GM23248 (cell line): ENCODE measurements at regions not wholly inside any gene's neighbourhood (a gene's known extent, or its start where the extent isn't known, plus 50 kb on each side); places are given as distances from the start of the nearest gene placed in this dataset.

Source experiments
- DNase-seq: peaks from one replicate; pipeline ENCODE4 v3.0.0-alpha.2; 2015
- H2AFZ ChIP-seq: fragments of 200-600 bp; sonication (generic); 2 replicates; pipeline ENCODE4 v1.6.1; 2016; ENCODE audit warnings: antibody characterized with exemption
- H3F3A ChIP-seq: fragments of 200-600 bp; sonication (generic); 2 replicates; pipeline ENCODE4 v1.6.1; 2016; ENCODE audit warnings: mild to moderate bottlenecking, antibody characterized with exemption, mixed run types; ENCODE audit not compliant: insufficient read depth
- H3K27ac ChIP-seq: fragments of 200-600 bp; sonication (generic); 2 replicates; pipeline ENCODE4 v1.5.1; 2016; ENCODE audit warnings: mild to moderate bottlenecking
- H3K27me3 ChIP-seq: fragments of 200-600 bp; sonication (generic); replicated peaks from 2 replicates; pipeline ENCODE4 v1.6.1; 2016; ENCODE audit warnings: mild to moderate bottlenecking; ENCODE audit not compliant: insufficient read depth
- H3K36me3 ChIP-seq: fragments of 200-600 bp; sonication (generic); 2 replicates; pipeline ENCODE4 v1.6.1; 2016; ENCODE audit warnings: low read depth, mild to moderate bottlenecking
- H3K4me1 ChIP-seq: fragments of 200-600 bp; sonication (generic); 2 replicates; pipeline ENCODE4 v1.6.1; 2016; ENCODE audit warnings: mild to moderate bottlenecking; ENCODE audit not compliant: insufficient read depth
- H3K4me2 ChIP-seq: fragments of 200-600 bp; sonication (generic); one replicate; pipeline ENCODE4 v1.6.1; 2016; ENCODE audit warnings: mild to moderate bottlenecking; ENCODE audit not compliant: unreplicated experiment
- H3K4me3 ChIP-seq: fragments of 200-600 bp; sonication (generic); 2 replicates; pipeline ENCODE4 v1.5.1; 2016; ENCODE audit warnings: mild to moderate bottlenecking
- H3K79me2 ChIP-seq: fragments of 200-600 bp; sonication (generic); 2 replicates; pipeline ENCODE4 v1.6.1; 2016; ENCODE audit warnings: mild to moderate bottlenecking; ENCODE audit not compliant: insufficient read depth
- H3K9ac ChIP-seq: fragments of 200-600 bp; sonication (generic); 2 replicates; pipeline ENCODE4 v1.6.1; 2016; ENCODE audit warnings: mild to moderate bottlenecking
- H3K9me2 ChIP-seq: fragments of 200-600 bp; sonication (generic); 2 replicates; pipeline ENCODE4 v1.6.1; 2016; ENCODE audit warnings: mixed run types, mild to moderate bottlenecking, moderate library complexity; ENCODE audit not compliant: insufficient read depth
- H3K9me3 ChIP-seq: fragments of 200-600 bp; sonication (generic); one replicate; pipeline ENCODE4 v1.6.1; 2017; ENCODE audit warnings: low read depth
- H4K20me1 ChIP-seq: fragments of 200-600 bp; sonication (generic); 2 replicates; pipeline ENCODE4 v1.6.0; 2016; ENCODE audit not compliant: insufficient read depth
- EZH2 ChIP-seq: fragments of 200-600 bp; sonication (generic); IDR thresholded peaks from 2 replicates; pipeline ENCODE4 v1.6.1; 2018; ENCODE audit warnings: antibody characterized with exemption, mild to moderate bottlenecking; ENCODE audit not compliant: insufficient read depth, poor library complexity, severe bottlenecking
- EZH2phosphoT487 ChIP-seq: fragments of 200-600 bp; sonication (generic); IDR thresholded peaks from 2 replicates; pipeline ENCODE4 v1.6.1; 2018; ENCODE audit warnings: antibody characterized with exemption, moderate library complexity, mild to moderate bottlenecking, low read depth; ENCODE audit not compliant: insufficient read depth
- WGBS, 2 experiments: methylation state at CpG; one replicate each; pipeline ENCODE4 v1.1.6; 2015 to 2017; ENCODE audit warnings: low lambda C conversion rate in 2 of 2, low coverage in 1 of 2; ENCODE audit errors: missing lambda C conversion rate in 2 of 2; 5-methylcytosine and 5-hydroxymethylcytosine counted together
- in situ Hi-C: fragments of 300-500 bp; cut with MboI; formaldehyde crosslinking; loops from 2 replicates; pipeline ENCODE4 v1.15.0; 2020

DNA sequence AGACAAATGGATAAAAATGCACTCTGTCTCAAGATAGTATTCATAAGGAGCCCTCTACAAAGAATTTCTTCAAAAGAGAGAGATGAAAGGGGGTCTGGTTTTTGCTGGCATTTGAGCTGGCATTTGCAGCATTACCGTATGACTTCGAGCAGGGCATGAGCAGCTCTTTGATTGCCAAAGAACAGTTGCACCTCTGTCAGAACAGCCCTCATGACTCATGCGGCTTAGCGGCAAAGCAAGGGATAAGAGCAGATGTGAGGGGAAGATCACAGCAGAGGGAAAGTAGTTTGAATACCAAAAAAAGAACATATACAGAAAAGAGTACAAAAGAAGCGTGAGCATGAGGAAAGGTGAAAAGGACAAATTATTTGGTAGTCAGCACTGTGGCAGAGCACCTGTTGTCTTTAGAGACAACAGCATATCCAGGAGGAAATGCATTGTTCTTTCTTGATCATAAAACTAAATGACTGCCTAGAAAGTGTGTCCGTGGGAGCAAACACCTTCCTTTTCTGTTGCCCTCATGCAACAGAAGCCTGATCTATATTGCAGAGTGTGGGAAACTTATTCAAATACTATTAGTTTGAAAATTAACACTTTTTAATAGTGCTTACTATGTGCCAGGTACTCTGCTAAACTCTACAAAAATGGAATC lies 80.5 kb upstream of the SLC24A5 start:
- WGBS, 2 experiments, result 40 to 51% methylated on average over 6 of the region's 6 CpGs
- Histone ChIP-seq H3K4me3 (no peak overlapping the region), H3K4me2 (no peak overlapping the region), H3K9me3 (no peaks in the 10 kb centered on the region), H3K9me2 (no peaks in the 10 kb centered on the region), H3K27me3 (no peaks in the 10 kb centered on the region), H3K27ac (no peak overlapping the region), H4K20me1 (no peaks in the 10 kb centered on the region), H3K79me2 (no peaks in the 10 kb centered on the region), H2AFZ (no peak overlapping the region), H3K36me3 (no peaks in the 10 kb centered on the region), H3K4me1 (no peaks in the 10 kb centered on the region), H3K9ac (no peak overlapping the region), H3F3A (no peaks in the 10 kb centered on the region)
- no peak for TF ChIP-seq EZH2phosphoT487
- TF ChIP-seq EZH2, result no peak
- in situ Hi-C loops, result no loop called here
- DNase-seq, result peak; percentile 14

DNA sequence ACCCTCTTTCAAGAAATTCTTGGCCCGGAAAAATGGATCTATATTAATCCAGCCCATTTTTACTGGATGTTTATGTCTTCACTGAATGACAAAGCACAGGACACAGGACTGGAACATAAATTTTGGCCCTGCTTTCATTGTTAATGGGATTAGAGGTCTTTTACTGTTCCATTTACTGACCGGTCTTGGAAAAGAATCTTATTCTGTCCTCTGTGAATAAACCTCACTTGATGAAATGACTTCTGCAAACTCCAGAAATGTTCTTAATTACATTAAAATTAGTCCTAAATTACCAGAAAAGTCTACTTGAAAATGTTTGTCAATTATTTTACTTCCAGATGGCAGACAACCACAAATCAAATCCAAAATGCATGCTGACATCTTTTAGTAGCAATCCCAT lies 79.3 kb upstream of the SLC24A5 start:
- TF ChIP-seq EZH2, result no peak
- TF ChIP-seq EZH2phosphoT487, result no peak
- H3K9me2 ChIP-seq, result no peaks in the 10 kb centered on the region
- no peak overlapping the region for H2AFZ ChIP-seq
- H3K27ac ChIP-seq, result no peak overlapping the region
- no peaks in the 10 kb centered on the region for H3K4me1 ChIP-seq
- no peaks in the 10 kb centered on the region for H3K79me2 ChIP-seq
- 14 to 19% methylated on average over 2 of the region's 2 CpGs for WGBS, 2 experiments
- H3F3A ChIP-seq, result no peaks in the 10 kb centered on the region
- no peak overlapping the region for H3K4me2 ChIP-seq
- H3K27me3 ChIP-seq, result no peaks in the 10 kb centered on the region
- DNase-seq, result no peak
- H3K4me3 ChIP-seq, result no peak overlapping the region
- H3K9me3 ChIP-seq, result no peaks in the 10 kb centered on the region
- in situ Hi-C loops, result no loop called here
- no peaks in the 10 kb centered on the region for H4K20me1 ChIP-seq
- H3K36me3 ChIP-seq, result no peaks in the 10 kb centered on the region
- H3K9ac ChIP-seq, result no peak overlapping the region

DNA sequence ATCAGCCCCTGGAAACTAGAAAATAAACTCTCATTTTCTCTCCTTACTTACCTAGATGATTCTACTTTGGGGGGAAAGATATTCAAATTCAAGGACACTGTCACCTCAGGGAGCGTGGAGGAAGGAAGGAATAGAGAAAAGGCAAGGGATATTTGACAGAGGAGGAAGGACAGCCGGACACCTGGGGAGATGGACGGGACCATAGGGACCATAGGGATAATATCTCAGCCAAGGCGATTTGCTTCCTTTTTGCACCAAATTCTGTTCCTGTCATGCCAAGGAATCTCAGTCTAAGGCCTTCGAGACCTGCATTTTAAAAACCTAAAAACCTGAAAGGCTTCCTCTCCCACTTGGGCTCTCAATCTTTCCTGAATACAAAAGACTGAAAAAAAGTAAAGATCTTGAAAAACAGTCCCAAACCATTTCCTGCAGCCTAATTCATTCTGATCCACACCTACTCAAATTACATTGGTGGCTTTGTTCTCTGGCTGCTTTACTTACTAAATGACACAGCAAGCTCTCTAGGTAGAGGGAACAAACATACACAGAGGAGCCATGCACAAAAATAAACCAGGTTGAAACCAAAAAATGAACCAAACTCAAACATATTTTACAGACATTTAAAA lies 73.9 kb upstream of the SLC24A5 start:
- in situ Hi-C loops, result no loop called here
- WGBS, 2 experiments, result 16 to 21% methylated on average over 5 of the region's 5 CpGs

DNA sequence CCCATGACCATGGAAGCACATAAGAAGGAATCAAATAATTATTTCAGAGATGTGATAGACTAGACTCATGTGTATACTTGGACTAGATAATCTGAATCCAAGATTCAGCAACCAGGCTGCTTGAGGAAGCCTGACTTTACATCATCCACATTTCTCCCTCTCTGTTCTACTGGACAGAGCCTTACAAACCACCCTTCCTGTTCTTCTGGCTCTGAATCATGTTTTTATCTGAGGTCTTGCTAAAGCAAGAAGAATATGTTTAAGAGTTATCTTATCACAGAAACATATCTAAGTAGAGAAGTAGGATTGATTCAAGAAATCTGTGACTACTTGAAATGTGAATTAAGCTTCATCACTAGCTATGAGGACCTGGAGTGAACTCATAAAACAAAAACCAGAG lies 71.1 kb upstream of the SLC24A5 start:
- no peak for DNase-seq
- no peaks in the 10 kb centered on the region for H3K27me3 ChIP-seq
- H4K20me1 ChIP-seq, result no peaks in the 10 kb centered on the region
- H3K27ac ChIP-seq, result no peak overlapping the region
- H3K9me2 ChIP-seq, result no peaks in the 10 kb centered on the region
- no peak overlapping the region for H3K4me2 ChIP-seq
- H3K36me3 ChIP-seq, result no peaks in the 10 kb centered on the region
- no peaks in the 10 kb centered on the region for H3K4me1 ChIP-seq
- H2AFZ ChIP-seq, result no peak overlapping the region
- no peaks in the 10 kb centered on the region for H3K9me3 ChIP-seq
- H3F3A ChIP-seq, result no peaks in the 10 kb centered on the region
- H3K9ac ChIP-seq, result no peak overlapping the region
- TF ChIP-seq EZH2 (no peak), EZH2phosphoT487 (no peak)
- in situ Hi-C loops, result no loop called here
- no peak overlapping the region for H3K4me3 ChIP-seq
- no peaks in the 10 kb centered on the region for H3K79me2 ChIP-seq

More for the DNA sequence above, 73.9 kb upstream of the SLC24A5 start:
- Histone ChIP-seq H3K9me2 (no peaks in the 10 kb centered on the region), H4K20me1 (no peaks in the 10 kb centered on the region), H3K4me3 (no peak overlapping the region), H3K4me2 (no peak overlapping the region), H3K27ac (no peak overlapping the region), H3K9ac (no peak overlapping the region), H3K9me3 (no peaks in the 10 kb centered on the region), H3K79me2 (no peaks in the 10 kb centered on the region), H3K4me1 (no peaks in the 10 kb centered on the region), H3F3A (no peaks in the 10 kb centered on the region), H2AFZ (no peak overlapping the region), H3K27me3 (no peaks in the 10 kb centered on the region), H3K36me3 (no peaks in the 10 kb centered on the region)
- no peak for TF ChIP-seq EZH2phosphoT487
- no peak for TF ChIP-seq EZH2
- no peak for DNase-seq
